ENCODE measurements at regions not wholly inside any gene's neighbourhood (a gene's known extent, or its start where the extent isn't known, plus 50 kb on each side); places are given as distances from the start of the nearest gene placed in this dataset.
"Not testable (repeated sequence)": the region's sequence is repeated elsewhere in the genome, so short reads cannot be mapped to it uniquely, and the experiment has no call there.

DNA sequence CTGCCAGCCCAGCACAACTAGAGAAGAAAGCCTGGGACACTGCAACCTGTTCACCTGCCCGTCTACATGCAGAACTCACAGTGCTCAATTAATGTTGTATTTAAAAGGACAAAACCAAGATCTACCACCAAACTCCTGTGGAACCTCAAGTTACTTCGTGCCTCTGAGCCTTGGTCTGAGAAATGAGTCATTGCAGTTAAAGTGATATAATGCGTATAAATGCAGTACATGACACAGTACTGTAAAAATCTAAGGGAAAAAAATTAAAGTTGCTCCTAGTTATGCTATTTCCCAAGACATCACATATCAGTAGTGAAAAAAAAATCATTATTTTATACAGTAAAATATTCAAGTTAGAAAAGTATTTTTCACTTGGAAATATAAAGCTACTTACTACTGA is 138.9 kb downstream of the ZIC4 start:
- TF ChIP-seq, protein P1, sequence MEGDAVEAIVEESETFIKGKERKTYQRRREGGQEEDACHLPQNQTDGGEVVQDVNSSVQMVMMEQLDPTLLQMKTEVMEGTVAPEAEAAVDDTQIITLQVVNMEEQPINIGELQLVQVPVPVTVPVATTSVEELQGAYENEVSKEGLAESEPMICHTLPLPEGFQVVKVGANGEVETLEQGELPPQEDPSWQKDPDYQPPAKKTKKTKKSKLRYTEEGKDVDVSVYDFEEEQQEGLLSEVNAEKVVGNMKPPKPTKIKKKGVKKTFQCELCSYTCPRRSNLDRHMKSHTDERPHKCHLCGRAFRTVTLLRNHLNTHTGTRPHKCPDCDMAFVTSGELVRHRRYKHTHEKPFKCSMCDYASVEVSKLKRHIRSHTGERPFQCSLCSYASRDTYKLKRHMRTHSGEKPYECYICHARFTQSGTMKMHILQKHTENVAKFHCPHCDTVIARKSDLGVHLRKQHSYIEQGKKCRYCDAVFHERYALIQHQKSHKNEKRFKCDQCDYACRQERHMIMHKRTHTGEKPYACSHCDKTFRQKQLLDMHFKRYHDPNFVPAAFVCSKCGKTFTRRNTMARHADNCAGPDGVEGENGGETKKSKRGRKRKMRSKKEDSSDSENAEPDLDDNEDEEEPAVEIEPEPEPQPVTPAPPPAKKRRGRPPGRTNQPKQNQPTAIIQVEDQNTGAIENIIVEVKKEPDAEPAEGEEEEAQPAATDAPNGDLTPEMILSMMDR (IDR thresholded peaks at IDR 0.05; ENCODE audit: extremely low read depth, missing control alignments): no peak

GRCh38 chr3:147257944-147258343 is 148.4 kb downstream of the ZIC4 start:
- DNase-seq (ENCODE audit: low spot score): no peak
- TF ChIP-seq, protein P1 (IDR thresholded peaks at IDR 0.05; ENCODE audit: extremely low read depth, missing control alignments): no peak

More for the DNA sequence above, 138.9 kb downstream of the ZIC4 start:
- DNase-seq (ENCODE audit: low spot score): no peak

GRCh38 chr3:147256739-147257138 is 149.6 kb downstream of the ZIC4 start:
- TF ChIP-seq, protein P1 (IDR thresholded peaks at IDR 0.05; ENCODE audit: extremely low read depth, missing control alignments): no peak
- DNase-seq (ENCODE audit: low spot score): no peak

DNA sequence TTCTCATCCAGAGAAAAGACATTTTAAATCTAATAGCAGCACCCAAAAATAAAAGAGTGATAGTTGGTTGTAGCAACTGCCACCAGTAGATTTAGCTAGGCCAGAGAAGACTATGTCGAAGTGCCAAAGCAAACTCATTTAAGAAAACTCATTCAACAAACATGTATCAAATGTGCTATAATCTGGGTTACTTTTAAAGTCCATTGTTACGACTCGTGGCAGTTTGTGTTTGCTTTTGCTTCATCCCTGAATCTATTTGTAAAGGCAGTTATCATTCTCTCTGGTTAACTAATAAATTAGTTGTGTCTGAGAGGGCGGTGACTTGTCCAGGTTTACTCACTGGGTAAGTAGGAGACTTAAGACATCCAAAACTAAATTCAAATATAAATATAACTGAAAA is 159.4 kb downstream of the ZIC4 start:
- DNase-seq (ENCODE audit: low spot score): no peak
- TF ChIP-seq, protein P1 (IDR thresholded peaks at IDR 0.05; ENCODE audit: extremely low read depth, missing control alignments): no peak

GRCh38 chr3:147245638-147246037 is 160.7 kb downstream of the ZIC4 start:
- DNase-seq (ENCODE audit: low spot score): not testable (repeated sequence)

- DNase-seq (ENCODE audit: low spot score): not testable (repeated sequence)
Observed at GRCh38 chr3:147245022-147245421, 161.3 kb downstream of the ZIC4 start.

DNA sequence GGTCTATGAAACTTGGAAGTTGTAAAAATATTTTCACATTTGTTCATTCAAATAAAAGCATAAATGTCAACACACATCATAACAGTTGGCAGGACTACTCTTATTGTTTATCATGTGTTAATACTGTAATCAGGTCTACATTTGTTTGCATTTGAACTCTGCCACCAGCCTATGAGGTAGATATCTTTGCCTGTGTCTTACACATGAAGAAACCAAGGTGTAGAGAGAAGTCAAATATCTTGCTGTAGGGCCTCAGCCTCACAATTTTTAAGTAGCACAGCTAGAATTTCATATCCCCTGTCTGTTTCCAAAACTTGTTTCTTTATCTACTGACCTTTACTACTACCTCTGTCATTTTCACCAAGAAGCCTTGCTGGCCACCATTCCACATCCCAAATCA is 161.9 kb downstream of the ZIC4 start:
- DNase-seq (ENCODE audit: low spot score): no peak
- TF ChIP-seq, protein P1 (IDR thresholded peaks at IDR 0.05; ENCODE audit: extremely low read depth, missing control alignments): no peak

GRCh38 chr3:147240581-147240980 is 165.8 kb downstream of the ZIC4 start:
- TF ChIP-seq, protein P1 (IDR thresholded peaks at IDR 0.05; ENCODE audit: extremely low read depth, missing control alignments): no peak

DNA sequence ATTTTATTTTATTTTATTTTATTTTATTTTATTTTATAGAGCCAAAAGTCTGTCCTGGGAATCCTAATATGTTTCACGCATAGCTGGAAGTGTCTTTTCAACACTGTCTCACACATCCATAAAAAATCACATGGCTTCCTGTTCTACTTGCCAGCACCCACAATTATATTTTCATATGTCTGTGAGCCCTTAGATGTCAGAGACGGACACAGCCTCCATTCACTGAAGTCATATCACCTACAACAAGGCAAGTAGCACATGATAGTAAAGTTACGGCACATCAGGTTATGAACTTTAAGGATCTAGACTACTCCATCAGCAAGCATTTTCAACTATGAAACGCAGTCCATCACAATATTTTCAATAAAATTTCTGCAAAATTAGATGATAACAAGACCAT is 168.4 kb downstream of the ZIC4 start:
- TF ChIP-seq, protein P1 (IDR thresholded peaks at IDR 0.05; ENCODE audit: extremely low read depth, missing control alignments): no peak
- DNase-seq (ENCODE audit: low spot score): no peak

More at GRCh38 chr3:147240581-147240980, 165.8 kb downstream of the ZIC4 start:
- DNase-seq (ENCODE audit: low spot score): no peak

GRCh38 chr3:147231980-147232379 is 174.4 kb downstream of the ZIC4 start:
- DNase-seq (ENCODE audit: low spot score): not testable (repeated sequence)
